ENCODE measurements at regions not wholly inside any gene's neighbourhood (a gene's known extent, or its start where the extent isn't known, plus 50 kb on each side); places are given as distances from the start of the nearest gene placed in this dataset.

DNA sequence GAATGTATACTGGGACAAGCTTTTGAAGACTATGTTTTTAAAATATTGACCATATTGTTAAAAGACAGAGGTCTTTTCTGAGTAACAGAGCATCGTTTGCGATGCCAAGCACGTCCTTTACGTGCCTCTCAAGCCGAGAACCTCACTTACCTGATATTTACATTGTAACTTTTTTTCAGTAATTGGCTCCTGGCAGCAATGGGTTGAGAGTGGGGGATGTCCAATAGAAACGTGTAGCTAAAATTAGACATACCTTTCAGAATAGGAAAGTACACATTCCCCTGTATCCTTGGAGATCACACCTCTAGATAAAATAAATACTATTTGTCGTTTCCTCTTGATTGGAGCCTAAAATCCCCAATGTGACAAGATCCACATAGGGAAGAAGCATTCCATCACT lies 222.2 kb upstream of the RGS6 start:
- no peaks in the 10 kb centered on the region for H3K4me1 ChIP-seq (ENCODE audit: control insufficient read depth in 1 of 2, insufficient read depth in 1 of 2, low read depth in 1 of 2, low read length in 1 of 2)
- no peak overlapping the region for H3K4me3 ChIP-seq (ENCODE audit: low read depth in 1 of 2, low read length in 1 of 2)
- H3K36me3 ChIP-seq = peaks cover 70% of the 10 kb centered on the region
- no peaks in the 10 kb centered on the region for H3K9me3 ChIP-seq
- TF ChIP-seq CTCF (IDR thresholded peaks at IDR 0.05) = no peak
- H3K27me3 ChIP-seq = no peaks in the 10 kb centered on the region
- H3K27ac ChIP-seq = no peak overlapping the region

DNA sequence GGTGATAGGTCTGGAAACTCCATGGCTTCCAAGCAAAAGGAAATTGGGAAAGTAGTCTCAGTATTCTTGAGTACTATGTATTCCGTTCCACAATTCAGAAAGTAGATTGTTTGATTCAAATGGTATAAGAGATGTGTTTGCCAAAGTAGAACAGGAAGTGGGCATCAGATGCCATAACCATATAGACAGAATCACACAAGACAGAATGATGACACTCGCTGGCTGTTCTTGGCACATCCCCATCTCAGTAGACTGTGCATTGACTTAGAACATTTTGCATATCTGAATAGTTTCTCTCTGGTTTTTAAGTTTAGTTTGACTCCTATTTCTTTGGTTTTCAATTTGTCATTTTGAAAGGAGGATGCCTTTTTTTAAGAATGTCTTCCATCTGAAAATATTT lies 221.1 kb upstream of the RGS6 start:
- peaks cover 66% of the 10 kb centered on the region for H3K36me3 ChIP-seq
- no peak overlapping the region for H3K27ac ChIP-seq
- TF ChIP-seq CTCF (IDR thresholded peaks at IDR 0.05) = no peak
- no peak overlapping the region for H3K4me3 ChIP-seq (ENCODE audit: low read depth in 1 of 2, low read length in 1 of 2)
- no peaks in the 10 kb centered on the region for H3K9me3 ChIP-seq
- no peaks in the 10 kb centered on the region for H3K27me3 ChIP-seq
- H3K4me1 ChIP-seq (ENCODE audit: control insufficient read depth in 1 of 2, insufficient read depth in 1 of 2, low read depth in 1 of 2, low read length in 1 of 2) = no peaks in the 10 kb centered on the region

DNA sequence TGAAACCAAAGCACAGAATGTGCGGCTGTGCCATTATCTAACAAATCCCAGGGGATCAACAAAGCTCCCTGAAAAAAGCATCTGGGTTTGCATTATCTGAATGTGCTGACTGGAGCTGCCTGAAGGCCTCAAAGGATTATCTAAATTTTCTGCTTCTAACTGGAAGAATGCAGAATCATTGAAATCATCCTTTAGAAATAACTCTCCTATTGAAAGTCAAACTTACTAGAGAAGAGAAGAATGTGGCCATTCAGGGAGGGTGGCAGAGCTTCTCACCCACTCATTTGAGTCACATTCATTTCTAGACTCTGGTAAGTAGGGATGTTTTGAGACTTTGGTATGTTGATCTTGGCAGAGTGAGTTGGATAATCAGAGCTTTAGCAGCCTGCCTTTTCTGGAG lies 220.6 kb upstream of the RGS6 start:
- no peak overlapping the region for H3K27ac ChIP-seq
- H3K4me1 ChIP-seq (ENCODE audit: control insufficient read depth in 1 of 2, insufficient read depth in 1 of 2, low read depth in 1 of 2, low read length in 1 of 2) = no peaks in the 10 kb centered on the region

GRCh38 chr14:71712478-71712877 lies 219.8 kb upstream of the RGS6 start:
- H3K36me3 ChIP-seq = peaks cover 66% of the 10 kb centered on the region
- TF ChIP-seq CTCF (IDR thresholded peaks at IDR 0.05) = no peak
- H3K27ac ChIP-seq = no peak overlapping the region
- no peaks in the 10 kb centered on the region for H3K9me3 ChIP-seq
- no peak overlapping the region for H3K4me3 ChIP-seq (ENCODE audit: low read depth in 1 of 2, low read length in 1 of 2)
- H3K27me3 ChIP-seq = no peaks in the 10 kb centered on the region
- H3K4me1 ChIP-seq (ENCODE audit: control insufficient read depth in 1 of 2, insufficient read depth in 1 of 2, low read depth in 1 of 2, low read length in 1 of 2) = peaks cover 0 to 7% of the 10 kb centered on the region in 2 experiments

More for the DNA sequence above, 220.6 kb upstream of the RGS6 start:
- Histone ChIP-seq H3K9me3 (no peaks in the 10 kb centered on the region), H3K36me3 (peaks cover 66% of the 10 kb centered on the region), H3K27me3 (no peaks in the 10 kb centered on the region), H3K4me3 (ENCODE audit: low read depth in 1 of 2, low read length in 1 of 2) (no peak overlapping the region)
- no peak for TF ChIP-seq CTCF (IDR thresholded peaks at IDR 0.05)

DNA sequence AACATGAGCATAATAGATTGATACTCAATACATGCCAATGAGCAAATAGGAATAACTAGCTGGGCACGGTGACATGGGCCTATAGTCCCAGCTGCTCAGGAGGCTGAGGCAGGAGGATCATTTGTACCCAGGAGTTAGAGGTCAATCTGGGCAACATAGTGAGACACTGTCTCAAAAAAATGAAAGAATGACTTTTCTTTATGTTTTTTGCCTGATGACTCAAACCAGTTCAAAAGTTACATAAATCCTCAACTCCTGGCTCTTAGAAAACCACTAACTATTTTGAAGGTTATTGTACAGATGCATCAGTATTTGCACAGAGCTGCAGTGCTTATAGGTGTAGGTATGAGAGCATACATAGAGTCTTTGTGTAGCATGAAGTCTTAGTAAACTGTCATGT lies 219.2 kb upstream of the RGS6 start:
- Histone ChIP-seq H3K36me3 (peaks cover 64% of the 10 kb centered on the region), H3K4me3 (ENCODE audit: low read depth in 1 of 2, low read length in 1 of 2) (no peak overlapping the region), H3K27ac (no peak overlapping the region), H3K4me1 (ENCODE audit: control insufficient read depth in 1 of 2, insufficient read depth in 1 of 2, low read depth in 1 of 2, low read length in 1 of 2) (peaks cover 0 to 9% of the 10 kb centered on the region in 2 experiments), H3K27me3 (no peaks in the 10 kb centered on the region), H3K9me3 (no peaks in the 10 kb centered on the region)
- no peak for TF ChIP-seq CTCF (IDR thresholded peaks at IDR 0.05)

DNA sequence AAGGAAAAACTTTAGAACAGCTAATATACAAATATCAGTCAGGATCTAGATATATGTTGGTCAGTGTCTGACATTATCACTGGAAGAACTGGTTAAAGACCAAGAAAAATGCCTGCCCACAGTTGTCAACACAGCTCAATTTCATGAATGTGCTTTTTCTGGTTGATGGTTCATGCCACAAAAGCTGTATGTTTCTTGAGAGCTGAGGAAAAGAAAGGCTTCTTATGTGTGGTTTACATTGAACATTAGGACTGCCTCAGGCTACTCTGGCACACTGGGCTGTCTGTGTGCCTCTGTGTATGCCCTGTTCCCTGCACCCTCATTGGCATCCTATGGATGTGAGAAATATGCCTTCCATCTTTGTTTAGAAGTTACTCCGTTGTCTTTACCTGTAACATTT lies 218.8 kb upstream of the RGS6 start:
- Histone ChIP-seq H3K4me3 (ENCODE audit: low read depth in 1 of 2, low read length in 1 of 2) (no peak overlapping the region), H3K27me3 (no peaks in the 10 kb centered on the region), H3K36me3 (peaks cover 64% of the 10 kb centered on the region), H3K4me1 (ENCODE audit: control insufficient read depth in 1 of 2, insufficient read depth in 1 of 2, low read depth in 1 of 2, low read length in 1 of 2) (peaks cover 0 to 9% of the 10 kb centered on the region in 2 experiments), H3K27ac (no peak overlapping the region), H3K9me3 (no peaks in the 10 kb centered on the region)
- no peak for TF ChIP-seq CTCF (IDR thresholded peaks at IDR 0.05)
